Dermis blood vessel endothelial cell (primary cell): ENCODE measurements at regions not wholly inside any gene's neighbourhood (a gene's known extent, or its start where the extent isn't known, plus 50 kb on each side); places are given as distances from the start of the nearest gene placed in this dataset.

Source experiments
- DNase-seq: peaks from one replicate; pipeline ENCODE4 v3.0.0; 2010

DNA sequence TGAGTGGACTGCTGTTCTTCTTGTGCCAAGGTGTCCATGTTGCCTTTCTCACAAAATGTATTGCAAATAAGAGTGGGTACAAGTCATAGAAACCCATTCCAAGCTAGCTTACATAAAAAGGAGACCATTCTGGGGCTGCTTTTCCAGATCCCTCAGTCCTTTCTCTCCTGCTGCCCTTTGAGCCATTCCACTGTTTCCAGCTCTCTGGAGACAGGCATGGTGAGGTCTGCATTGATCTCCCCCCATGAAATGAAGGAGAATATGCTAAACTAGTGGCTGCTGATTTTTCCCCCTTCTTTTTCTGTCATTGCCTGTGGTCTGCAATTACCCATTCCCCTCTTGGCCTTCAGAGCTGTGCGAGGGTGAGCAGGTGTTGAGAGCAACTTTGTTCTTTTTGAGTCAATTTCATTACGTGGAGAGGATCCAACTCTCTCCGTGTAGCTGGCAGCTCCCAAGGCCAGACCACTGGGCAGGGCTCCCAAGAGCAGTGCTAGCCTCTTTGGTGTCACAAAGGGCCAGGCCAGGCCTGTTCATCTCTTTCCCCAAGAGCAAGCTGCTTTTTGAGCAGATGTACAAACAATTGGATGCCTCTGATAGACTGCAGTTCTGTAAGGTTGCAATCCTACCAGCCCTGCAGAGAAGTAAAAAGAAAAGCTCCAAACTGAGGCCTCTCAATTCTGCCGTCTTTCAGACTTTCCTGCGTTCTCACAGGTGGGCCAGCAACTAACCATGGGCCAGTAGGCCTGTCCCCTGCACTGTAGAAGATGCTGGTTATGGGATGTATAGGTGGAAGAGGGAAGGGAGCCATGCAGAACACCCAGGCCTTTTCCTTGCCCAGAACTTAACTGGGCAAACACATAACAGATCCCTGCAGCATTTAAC, 96.1 kb upstream of the ARMC2 start:
- no peak for DNase-seq

DNA sequence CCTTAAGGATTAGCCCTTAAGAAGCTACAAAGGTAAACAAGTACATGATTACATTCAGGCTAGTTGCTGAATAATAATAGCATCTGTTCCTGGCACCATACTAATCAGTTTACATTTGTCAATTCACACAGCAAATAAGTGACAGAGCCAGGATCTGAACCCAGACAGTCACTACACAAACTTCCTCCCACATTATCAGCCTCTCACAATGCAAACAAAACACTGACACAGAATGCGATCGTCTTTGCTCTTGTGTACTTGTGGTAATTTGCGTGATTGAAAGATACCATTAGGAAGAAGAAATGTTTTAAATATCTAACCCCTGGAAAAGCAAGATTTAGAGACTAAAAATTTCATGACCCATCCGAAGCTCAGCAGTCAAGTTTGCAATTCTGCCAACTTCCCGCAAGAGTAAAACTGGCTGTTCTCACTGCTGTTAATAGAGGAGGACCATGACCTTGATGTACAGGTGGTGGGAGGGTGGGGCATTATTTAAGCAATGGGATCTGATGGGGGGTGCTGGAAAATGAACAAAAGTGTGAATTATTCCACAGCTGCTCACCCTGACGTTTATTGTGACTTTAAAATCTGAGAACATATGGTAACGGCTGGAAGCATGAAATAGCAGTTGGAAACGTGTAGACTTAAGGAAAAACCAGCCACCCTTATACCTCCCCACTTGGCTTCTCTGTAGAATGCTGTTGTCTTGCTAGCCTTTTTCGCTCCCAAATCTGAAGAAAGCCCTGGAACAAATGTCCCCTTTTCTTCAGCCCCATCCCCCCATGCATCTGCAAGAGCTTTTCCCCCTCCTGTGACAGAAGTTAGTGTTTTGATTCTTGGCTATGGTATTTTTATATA, 95.3 kb upstream of the ARMC2 start:
- no peak for DNase-seq

DNA sequence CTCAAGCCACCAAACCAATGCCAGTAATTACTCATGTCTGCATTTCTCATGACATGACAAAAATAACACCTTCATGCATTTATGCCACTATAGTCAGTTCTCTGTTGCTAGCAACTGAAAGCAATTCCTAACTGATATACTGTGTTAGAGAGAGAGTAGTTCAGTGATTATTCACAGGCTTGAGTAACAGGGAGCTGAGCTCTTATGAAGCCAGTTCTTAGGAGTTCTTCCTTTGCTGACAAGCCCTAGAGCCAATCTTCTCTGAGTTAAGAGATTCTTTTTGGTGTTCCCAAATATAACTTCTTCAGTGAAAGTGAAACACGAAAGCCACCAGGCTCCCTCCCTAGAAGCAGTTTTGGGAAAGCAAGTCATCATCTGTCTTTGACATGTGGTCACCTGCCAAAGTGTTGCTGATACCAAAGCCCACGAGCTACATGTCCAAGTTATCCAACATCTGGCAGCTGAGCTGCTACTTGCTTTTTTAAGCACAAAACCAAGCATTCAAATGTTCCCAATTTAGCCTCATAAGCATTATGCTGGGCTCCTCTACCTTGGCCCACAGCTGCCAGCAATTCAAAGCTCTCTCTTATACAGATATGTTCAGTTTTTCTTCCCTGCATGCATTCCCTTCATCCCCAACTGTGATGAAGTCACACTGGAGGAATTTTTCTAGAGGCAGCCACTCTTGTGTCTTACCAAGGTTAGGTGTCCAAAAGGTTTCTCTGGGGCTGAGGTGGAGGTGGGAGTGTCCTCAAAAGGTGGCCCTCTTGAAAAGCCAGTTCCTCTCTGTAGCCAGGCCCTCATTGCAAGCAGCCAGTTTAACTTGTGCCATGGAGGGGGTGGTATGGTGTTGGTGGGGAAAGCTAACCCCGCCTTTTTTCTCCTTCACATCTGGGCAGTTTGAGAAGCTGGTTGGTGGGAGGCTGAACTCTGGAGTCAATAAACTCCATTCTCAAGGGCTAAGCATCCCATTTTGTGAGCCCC, 92.7 kb upstream of the ARMC2 start:
- no peak for DNase-seq

DNA sequence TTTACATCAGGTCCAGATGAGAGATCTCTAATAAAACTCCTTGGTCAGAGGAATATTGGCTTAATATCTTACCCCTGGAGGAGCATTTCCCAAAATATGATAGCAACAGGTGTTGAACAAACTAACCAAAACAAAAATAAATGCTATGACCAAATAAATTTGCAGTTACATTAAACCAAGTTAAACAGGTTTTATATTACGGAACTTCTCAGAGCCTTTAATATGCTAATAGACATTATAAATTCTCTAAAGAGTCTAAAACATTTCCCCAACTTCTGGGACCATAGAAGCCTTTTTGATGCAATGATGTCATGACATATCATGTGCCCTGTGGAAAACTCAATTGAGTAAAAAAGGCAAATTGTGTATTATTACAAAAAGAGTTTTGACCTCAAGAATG, 90.9 kb upstream of the ARMC2 start:
- DNase-seq: no peak

DNA sequence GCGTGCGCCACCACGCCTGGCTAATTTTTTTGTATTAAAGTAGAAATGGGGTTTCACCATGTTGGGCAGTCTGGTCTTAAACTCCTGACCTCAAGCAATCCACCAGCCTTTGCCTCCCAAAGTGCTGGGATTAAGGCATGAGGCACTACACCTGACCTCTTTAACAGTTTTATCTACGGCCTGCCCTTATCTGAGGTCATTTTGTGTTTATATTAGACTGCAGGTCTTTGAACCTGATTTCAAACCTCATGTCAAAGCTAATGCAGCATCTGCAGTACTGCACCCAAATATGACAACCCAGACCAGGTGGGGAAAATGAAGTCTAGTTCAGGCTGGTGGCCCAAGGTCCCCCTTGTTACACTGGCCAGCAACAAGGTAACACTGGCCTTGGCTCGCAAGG, 89.3 kb upstream of the ARMC2 start:
- DNase-seq: no peak

DNA sequence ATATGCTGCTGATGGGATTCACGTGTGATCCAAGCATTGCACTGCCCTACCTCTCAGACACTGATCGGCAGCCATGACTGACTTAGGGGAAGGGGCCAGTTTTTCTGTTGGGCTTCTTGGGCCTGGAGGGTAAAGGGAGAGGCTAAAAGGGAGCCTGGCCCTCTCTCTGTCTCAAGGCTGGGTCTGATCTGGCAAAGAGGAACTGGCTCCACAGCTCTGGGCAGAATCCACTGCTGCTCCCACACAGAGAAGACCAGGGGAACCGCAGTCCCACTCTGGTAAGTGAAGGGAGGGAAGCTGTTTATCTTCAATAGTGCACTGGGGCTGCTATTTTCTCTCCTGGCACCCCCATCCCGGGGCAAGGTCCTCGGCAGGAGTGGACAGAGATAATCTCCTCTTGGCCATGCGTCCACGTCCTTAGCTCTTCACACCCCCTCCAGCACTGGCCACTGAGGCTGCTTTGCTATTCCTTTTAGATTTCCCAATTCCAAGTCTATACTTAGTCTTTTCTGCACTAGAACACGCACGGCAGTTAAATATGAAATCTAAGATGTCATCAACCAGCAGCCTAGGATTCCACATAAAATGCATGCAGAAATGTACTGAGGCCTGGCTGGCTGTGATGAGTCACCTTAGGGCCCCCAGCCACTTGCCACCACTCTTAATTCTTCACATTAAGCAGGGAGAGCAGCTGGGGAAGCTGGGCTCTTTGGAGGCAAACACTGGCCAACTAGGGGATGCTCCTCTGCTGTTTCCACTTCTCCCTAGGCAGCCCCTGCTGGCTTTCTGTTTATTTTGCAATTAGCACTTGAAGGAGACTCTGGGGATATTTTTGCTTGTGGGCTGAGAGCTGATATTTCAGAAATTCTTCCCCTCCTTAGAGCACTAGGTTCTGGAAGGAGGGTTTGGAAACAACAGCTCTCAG, 87.8 kb upstream of the ARMC2 start:
- no peak for DNase-seq

- no peak for DNase-seq
Measured at GRCh38 chr6:108762394-108762793, 85.8 kb upstream of the ARMC2 start.

GRCh38 chr6:108763931-108764579, 84.2 kb upstream of the ARMC2 start:
- DNase-seq: no peak

- DNase-seq: no peak
Measured at GRCh38 chr6:108764580-108764950, 83.7 kb upstream of the ARMC2 start.

DNA sequence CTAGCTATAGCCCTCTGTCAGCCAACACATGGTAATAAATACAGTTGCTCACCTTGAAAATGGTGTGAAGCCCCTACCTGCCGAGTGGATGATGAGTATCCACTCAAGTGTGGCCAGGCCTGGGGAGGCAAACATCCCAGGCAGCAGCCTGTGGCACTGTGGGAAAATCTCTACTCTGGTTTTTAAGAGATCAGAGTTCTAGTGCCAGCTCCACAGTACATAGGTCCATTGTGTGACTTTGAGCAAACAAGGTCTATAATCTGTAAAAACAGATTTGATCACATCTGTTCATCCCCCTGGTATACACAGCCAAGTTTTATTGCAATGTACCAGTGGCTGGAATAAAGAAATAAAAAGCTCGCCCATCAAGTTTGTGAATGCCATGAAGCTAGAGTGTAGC, 82.7 kb upstream of the ARMC2 start:
- no peak for DNase-seq

GRCh38 chr6:108766419-108766818, 81.8 kb upstream of the ARMC2 start:
- no peak for DNase-seq

DNA sequence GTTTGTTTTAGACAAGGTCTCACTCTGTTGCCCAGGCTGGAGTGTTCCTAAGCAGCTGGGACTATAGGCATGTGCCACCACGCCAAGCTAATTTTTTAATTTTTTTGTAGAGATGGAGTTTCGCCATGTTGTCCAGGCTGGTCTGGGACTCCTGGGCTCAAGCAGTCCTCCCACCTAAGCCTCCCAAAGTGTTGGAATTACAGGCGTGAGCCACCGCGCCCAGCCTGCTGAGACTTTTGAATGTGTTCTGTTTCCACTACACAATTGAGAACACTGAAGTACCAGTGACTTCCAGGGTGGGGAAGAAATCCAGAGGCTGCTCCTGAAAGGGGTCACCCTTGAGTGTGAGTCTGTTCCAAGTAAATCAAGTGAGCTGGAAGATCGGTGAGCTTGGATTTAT, 81.3 kb upstream of the ARMC2 start:
- no peak for DNase-seq

GRCh38 chr6:108767418-108768165, 80.6 kb upstream of the ARMC2 start:
- no peak for DNase-seq

DNA sequence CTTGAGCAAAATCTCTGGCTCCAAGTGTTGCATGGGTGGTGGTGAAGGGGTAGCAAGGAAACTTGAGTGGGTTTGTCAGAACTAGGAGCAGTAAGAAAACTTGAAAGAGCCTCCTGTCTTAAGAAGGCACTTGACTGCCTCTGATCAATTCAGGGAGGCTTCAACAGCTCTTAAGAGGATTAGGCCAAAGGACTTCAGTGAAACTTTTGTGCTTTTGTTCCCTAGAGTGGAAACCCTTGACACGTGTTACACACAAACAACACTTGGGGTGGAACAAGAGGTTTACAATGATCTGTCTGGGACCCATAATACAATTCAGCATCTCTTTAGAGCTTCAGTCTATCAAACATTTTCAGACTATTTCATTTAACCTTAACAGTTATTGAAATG, 80.1 kb upstream of the ARMC2 start:
- DNase-seq: no peak

- DNase-seq: no peak
Measured at GRCh38 chr6:108768792-108769524, 79.3 kb upstream of the ARMC2 start.

GRCh38 chr6:108771421-108771820, 76.8 kb upstream of the ARMC2 start:
- DNase-seq: no peak

GRCh38 chr6:108774555-108774954, 73.7 kb upstream of the ARMC2 start:
- DNase-seq: no peak

DNA sequence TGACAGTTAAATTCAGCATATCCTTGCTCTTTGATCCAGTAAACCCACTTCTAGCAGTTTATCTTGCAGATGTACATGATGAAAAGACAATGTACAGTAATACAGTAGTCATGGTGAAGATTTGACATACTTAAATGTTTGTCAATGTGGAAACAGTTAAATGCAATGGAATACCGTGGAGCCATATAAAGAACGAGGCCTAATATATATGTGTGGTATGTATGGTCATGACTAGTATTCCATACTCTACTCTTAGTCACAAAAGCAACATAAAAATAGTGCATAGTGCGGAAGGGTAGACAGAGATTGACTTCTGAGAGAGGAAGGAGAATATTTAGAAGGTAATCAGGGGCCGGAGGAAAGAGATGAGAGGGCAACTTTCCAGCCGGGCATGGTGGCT, 70.7 kb upstream of the ARMC2 start:
- DNase-seq: no peak

DNA sequence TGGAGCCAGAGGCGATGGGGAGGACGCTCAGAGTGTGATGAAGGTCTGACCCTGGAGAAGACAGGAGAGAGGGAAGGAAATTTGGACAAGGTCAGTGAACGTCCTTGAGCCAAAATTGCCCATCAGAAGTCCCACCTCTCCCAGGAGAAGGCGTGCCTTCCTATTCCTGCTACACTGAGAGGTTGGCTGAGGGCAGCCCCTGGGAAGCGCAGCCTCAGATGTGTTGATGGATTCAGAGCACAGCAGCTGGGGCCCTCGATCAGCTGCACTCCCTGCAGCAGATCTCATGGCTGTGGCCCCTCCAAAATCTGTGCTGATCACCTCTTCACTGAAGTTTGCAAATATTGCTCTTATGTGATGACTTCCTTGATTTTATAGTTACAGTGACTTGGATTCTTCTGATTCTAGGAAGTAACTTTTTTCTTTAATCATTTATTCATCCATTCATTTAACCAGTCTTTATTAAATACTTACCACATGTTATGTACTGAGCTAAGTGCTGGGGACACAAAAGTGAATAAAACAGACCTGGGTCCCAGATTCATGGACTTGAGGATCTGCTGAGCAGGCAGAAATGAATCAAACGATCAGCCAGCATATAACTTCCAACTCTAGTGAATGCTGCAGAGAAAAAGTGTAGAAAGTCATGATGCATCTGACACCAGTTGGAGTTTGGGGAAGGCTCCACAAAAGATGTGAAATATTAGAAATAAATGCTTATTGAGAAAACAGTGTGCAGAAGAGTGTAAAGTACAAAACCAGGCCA, 69.6 kb upstream of the ARMC2 start:
- no peak for DNase-seq
